ENCODE measurements at regions not wholly inside any gene's neighbourhood (a gene's known extent, or its start where the extent isn't known, plus 50 kb on each side); places are given as distances from the start of the nearest gene placed in this dataset.
A peak's percentile ranks its signal among the peaks of the same experiment; 100 is the strongest.

DNA sequence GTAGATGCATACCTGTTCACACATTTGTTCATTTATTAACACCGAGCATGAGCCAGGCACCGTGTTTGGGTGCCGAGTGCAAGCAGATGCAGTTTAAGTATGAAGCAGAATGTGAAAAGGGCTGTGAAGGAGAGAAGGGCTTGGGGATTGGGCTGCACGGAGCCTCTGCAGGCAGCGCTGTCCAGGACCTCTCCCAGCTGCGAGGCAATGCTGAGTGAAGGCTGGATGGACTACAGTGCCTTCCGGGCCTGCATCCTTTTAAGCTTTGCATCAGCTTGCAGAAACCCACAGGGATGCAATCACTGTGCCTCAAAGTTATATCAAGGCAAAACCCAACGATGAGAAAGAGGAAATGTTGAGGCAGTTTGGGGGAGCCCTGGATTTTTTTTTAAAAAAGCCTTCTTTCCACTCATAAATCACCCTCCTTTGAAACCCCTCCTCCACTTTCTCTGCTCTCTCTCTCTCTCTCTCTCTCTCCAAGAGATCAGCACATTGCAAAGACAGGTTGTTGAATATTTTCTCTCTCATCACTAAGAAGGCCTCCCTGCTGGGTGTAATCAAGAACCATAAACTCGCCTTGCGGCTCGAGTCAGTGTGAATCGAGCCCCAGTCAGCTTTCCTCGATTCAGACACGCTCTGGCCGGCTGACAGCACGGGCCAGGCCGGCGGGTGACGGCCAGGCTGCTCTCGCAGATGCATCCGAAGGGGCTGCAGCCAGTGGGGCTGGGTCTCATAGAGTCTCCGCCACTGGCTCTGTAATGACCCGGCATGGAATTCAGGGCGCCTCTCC lies 89.2 kb upstream of the POU3F1 start:
- H3K4me3 ChIP-seq (ENCODE audit: low read depth, low read length), result no peak overlapping the region
- TF ChIP-seq, protein P1, sequence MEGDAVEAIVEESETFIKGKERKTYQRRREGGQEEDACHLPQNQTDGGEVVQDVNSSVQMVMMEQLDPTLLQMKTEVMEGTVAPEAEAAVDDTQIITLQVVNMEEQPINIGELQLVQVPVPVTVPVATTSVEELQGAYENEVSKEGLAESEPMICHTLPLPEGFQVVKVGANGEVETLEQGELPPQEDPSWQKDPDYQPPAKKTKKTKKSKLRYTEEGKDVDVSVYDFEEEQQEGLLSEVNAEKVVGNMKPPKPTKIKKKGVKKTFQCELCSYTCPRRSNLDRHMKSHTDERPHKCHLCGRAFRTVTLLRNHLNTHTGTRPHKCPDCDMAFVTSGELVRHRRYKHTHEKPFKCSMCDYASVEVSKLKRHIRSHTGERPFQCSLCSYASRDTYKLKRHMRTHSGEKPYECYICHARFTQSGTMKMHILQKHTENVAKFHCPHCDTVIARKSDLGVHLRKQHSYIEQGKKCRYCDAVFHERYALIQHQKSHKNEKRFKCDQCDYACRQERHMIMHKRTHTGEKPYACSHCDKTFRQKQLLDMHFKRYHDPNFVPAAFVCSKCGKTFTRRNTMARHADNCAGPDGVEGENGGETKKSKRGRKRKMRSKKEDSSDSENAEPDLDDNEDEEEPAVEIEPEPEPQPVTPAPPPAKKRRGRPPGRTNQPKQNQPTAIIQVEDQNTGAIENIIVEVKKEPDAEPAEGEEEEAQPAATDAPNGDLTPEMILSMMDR (conservative IDR thresholded peaks at IDR 0.05; ENCODE audit: low read depth, low read length), result no peak
- peak; percentile 8 for DNase-seq (ENCODE audit: low read depth)

DNA sequence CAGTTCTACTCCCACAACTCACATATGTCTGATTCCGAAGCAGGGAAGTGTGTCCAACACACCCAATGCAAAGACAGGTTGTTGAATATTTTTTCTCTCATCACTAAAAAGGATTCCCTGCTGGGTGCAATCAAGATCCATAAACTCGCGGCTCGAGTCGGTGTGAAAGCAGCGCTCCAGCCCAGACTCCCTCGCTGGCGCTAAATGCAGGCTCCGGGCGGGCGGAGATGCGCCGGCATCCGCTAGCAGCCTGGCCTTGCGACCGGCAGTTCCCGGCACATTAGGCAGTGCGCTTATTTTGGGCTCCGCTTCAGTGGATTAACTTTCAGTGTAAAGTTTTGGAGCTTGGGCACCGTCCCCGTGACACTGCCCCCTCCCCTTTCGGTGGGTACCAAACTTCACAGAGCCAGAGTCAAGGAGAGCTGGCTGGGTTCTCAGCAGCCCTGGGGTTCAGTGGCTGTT lies 87.7 kb upstream of the POU3F1 start:
- no peak overlapping the region for H3K4me3 ChIP-seq (ENCODE audit: low read depth, low read length)
- no peak for DNase-seq (ENCODE audit: low read depth)
- TF ChIP-seq, protein P1 (conservative IDR thresholded peaks at IDR 0.05; ENCODE audit: low read depth, low read length), result no peak

DNA sequence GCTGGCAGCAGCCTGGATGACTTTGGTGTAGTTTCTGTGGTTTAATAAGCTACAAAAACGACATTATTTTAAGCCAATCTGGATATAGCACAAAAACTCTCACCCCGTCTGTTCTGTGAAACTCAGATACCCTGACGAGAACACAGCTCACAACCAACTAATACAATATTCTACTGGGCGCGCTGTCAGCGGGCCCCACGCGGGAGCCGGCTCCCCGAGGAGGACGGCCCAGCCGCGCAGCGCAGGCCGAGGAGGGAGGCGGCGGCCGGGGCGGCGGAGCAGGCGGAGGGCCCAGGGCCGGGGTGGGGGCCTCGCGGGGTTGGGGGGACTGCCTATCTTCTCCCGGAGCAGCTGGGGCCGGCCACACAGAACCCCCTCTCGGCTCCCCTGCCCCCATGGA lies 87.2 kb upstream of the POU3F1 start:
- TF ChIP-seq, protein P1 (conservative IDR thresholded peaks at IDR 0.05; ENCODE audit: low read depth, low read length), result no peak
- no peak overlapping the region for H3K4me3 ChIP-seq (ENCODE audit: low read depth, low read length)
- DNase-seq (ENCODE audit: low read depth), result no peak

DNA sequence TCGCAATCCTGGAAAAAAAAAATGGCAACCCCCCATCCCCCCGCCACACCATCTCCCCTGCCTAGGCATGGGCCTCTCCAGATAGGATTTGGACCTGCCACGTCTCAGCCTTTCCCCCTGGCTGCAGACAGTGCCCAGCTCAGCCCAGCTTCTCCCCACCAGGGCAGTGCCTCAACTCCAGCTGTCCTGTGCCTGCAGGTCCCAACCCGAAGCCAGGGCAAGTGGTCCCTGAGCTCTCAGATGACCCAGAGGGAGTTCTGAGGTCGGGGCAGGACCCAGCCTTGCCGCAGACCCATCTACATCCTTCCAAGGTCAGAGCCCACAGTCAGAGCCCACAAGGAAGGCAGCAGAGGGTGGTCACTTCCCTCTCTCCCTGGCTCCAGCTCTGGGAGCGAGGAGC lies 86.7 kb upstream of the POU3F1 start:
- DNase-seq (ENCODE audit: low read depth), result no peak
- H3K4me3 ChIP-seq (ENCODE audit: low read depth, low read length), result no peak overlapping the region
- TF ChIP-seq, protein P1 (conservative IDR thresholded peaks at IDR 0.05; ENCODE audit: low read depth, low read length), result no peak

DNA sequence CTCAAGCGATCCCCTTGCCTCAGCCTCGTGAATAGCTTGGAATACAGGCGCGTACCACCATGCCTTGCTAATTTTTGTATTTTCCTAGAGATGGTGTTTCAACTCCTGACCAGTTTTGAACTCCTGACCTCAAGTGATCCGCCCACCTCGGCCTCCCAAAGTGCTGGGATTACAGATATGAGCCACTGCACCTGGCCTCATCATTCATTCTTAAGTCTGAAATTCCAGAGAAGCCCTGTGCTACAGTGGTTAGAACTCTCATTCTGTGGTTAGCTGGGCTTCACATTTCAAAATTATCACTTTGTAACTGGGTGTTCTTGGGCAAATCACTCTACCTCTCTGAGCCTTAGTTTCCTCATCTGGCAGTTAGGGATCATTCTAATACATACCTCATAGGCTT lies 86.1 kb upstream of the POU3F1 start:
- TF ChIP-seq, protein P1 (conservative IDR thresholded peaks at IDR 0.05; ENCODE audit: low read depth, low read length), result no peak
- no peak overlapping the region for H3K4me3 ChIP-seq (ENCODE audit: low read depth, low read length)
- no peak for DNase-seq (ENCODE audit: low read depth)

DNA sequence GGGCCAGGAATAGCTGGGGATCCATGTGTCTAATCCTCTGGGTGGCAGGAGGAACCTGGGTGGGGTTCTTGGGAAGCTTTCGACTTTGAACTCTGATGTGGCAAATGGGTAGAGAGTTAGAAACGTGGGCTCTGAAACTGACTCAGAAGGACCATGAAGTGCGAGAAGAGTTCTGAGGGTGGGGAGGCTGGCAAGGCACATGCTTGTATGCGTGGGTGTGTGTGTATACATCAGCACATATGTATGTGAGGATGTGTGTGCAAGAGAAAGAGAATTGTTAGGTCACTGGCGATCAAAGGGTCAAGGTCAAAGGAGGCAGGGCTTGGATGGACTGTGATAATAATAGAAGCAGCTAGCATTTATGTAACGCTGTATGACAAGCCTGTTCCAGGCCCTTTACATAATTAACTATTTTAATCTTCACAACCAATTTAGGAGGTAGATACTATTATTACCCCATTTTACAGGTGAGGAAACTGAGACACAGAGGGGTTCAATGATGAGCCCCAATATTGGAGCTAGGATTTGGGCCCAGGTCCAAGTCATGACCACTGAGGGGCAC lies 84.5 kb upstream of the POU3F1 start:
- TF ChIP-seq, protein P1 (conservative IDR thresholded peaks at IDR 0.05; ENCODE audit: low read depth, low read length), result no peak
- no peak for DNase-seq (ENCODE audit: low read depth)
- no peak overlapping the region for H3K4me3 ChIP-seq (ENCODE audit: low read depth, low read length)

DNA sequence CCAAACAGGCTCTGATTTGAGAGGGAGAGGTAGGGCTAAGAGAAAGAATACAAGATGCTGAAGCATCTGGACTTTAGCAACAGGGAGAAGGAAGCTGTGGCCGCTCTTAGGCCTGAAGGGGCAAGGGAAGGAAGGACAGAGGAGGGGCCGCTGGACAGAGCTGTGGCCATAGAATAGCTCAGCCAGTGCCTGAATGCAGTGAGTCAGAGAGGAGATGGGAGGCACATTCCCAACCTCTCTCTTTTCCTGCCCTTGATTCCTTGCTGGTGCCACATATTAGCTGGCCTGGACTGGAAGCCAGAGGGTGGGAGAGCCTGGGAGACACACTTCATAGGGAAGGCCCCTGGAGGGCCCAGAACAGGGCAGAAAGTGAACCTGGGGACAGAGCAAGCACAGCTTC lies 83.4 kb upstream of the POU3F1 start:
- no peak for DNase-seq (ENCODE audit: low read depth)

More for the DNA sequence above, 83.4 kb upstream of the POU3F1 start:
- TF ChIP-seq, protein P1 (conservative IDR thresholded peaks at IDR 0.05; ENCODE audit: low read depth, low read length), result no peak
- no peak overlapping the region for H3K4me3 ChIP-seq (ENCODE audit: low read depth, low read length)
